ENCODE measurements at regions not wholly inside any gene's neighbourhood (a gene's known extent, or its start where the extent isn't known, plus 50 kb on each side); places are given as distances from the start of the nearest gene placed in this dataset.

DNA sequence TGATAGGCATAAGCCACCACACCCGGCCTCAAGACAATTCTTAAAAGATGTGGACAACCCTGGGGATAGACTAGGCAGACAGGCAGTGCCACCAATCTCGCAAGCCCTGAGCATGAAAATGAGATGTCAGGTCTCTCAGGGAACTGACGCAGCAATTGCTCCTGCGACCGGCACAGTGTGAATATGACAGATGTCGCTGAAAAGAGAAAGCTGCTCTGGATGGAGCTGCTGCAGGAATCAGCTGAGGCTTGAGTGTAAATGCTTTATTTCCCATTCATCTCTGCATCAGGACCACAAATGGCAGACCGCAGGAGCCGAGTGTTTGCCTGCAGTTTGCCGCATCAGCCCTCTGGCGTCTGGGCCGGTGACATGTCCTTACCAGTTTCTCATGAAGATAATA lies 68.4 kb downstream of the TFAP2C start:
- TF ChIP-seq, protein P1, sequence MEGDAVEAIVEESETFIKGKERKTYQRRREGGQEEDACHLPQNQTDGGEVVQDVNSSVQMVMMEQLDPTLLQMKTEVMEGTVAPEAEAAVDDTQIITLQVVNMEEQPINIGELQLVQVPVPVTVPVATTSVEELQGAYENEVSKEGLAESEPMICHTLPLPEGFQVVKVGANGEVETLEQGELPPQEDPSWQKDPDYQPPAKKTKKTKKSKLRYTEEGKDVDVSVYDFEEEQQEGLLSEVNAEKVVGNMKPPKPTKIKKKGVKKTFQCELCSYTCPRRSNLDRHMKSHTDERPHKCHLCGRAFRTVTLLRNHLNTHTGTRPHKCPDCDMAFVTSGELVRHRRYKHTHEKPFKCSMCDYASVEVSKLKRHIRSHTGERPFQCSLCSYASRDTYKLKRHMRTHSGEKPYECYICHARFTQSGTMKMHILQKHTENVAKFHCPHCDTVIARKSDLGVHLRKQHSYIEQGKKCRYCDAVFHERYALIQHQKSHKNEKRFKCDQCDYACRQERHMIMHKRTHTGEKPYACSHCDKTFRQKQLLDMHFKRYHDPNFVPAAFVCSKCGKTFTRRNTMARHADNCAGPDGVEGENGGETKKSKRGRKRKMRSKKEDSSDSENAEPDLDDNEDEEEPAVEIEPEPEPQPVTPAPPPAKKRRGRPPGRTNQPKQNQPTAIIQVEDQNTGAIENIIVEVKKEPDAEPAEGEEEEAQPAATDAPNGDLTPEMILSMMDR (IDR thresholded peaks at IDR 0.05), result no peak

DNA sequence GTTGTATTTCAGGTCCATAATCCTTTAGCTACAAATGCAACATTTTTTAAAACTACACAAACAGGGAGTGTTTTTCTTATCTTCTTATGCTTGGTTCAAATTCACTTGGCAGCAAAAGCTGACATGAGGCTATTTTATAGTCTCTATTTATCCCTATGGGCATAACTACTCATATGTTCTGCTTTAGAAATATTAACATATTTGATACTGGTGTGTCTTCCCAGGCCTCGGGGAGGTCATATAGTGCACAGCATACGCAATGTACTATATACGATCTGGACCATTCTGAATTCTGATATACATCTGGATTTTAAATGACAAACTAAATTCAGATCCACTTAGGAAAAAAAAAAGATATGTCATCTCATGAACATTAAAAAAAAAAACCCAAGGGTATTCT lies 69.2 kb downstream of the TFAP2C start:
- no peaks in the 10 kb centered on the region for H3K9me3 ChIP-seq
- no peaks in the 10 kb centered on the region for H3K36me3 ChIP-seq
- H3K4me3 ChIP-seq (ENCODE audit: low read depth in 1 of 2, low read length in 1 of 2), result no peak overlapping the region
- TF ChIP-seq, protein P1 (IDR thresholded peaks at IDR 0.05), result no peak
- H3K4me1 ChIP-seq (ENCODE audit: control insufficient read depth in 1 of 2, insufficient read depth in 1 of 2, low read depth in 1 of 2, low read length in 1 of 2), result no peaks in the 10 kb centered on the region
- H3K27me3 ChIP-seq, result no peaks in the 10 kb centered on the region
- H3K27ac ChIP-seq, result no peak overlapping the region

More for the DNA sequence above, 68.4 kb downstream of the TFAP2C start:
- H3K9me3 ChIP-seq, result no peaks in the 10 kb centered on the region
- H3K27me3 ChIP-seq, result no peaks in the 10 kb centered on the region
- H3K4me1 ChIP-seq (ENCODE audit: control insufficient read depth in 1 of 2, insufficient read depth in 1 of 2, low read depth in 1 of 2, low read length in 1 of 2), result no peaks in the 10 kb centered on the region
- H3K36me3 ChIP-seq, result no peaks in the 10 kb centered on the region
- H3K4me3 ChIP-seq (ENCODE audit: low read depth in 1 of 2, low read length in 1 of 2), result no peak overlapping the region
- H3K27ac ChIP-seq, result no peak overlapping the region

DNA sequence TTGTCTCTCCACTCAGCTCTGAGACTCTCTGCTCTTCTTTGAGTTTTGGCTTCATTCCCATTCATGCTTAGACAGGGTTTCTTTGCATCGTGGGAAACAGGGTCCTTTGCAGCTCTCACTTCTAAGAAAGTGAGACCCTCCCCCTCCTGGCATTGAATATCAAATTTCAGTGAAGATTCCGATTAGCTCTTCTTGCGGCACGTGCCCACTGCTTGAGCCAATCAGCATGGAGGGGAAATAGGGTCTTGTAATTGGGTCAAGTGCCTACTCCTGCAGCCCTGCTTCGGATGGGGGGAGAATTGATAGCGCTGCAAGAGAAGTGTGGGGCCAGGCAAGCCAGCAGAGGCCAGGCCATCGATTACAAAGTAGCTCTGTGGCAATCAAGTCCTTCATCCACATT lies 69.6 kb downstream of the TFAP2C start:
- H3K9me3 ChIP-seq, result no peaks in the 10 kb centered on the region
- H3K4me3 ChIP-seq (ENCODE audit: low read depth in 1 of 2, low read length in 1 of 2), result no peak overlapping the region
- no peaks in the 10 kb centered on the region for H3K4me1 ChIP-seq (ENCODE audit: control insufficient read depth in 1 of 2, insufficient read depth in 1 of 2, low read depth in 1 of 2, low read length in 1 of 2)
- H3K36me3 ChIP-seq, result no peaks in the 10 kb centered on the region
- TF ChIP-seq, protein P1 (IDR thresholded peaks at IDR 0.05), result no peak
- no peak overlapping the region for H3K27ac ChIP-seq
- H3K27me3 ChIP-seq, result no peaks in the 10 kb centered on the region

DNA sequence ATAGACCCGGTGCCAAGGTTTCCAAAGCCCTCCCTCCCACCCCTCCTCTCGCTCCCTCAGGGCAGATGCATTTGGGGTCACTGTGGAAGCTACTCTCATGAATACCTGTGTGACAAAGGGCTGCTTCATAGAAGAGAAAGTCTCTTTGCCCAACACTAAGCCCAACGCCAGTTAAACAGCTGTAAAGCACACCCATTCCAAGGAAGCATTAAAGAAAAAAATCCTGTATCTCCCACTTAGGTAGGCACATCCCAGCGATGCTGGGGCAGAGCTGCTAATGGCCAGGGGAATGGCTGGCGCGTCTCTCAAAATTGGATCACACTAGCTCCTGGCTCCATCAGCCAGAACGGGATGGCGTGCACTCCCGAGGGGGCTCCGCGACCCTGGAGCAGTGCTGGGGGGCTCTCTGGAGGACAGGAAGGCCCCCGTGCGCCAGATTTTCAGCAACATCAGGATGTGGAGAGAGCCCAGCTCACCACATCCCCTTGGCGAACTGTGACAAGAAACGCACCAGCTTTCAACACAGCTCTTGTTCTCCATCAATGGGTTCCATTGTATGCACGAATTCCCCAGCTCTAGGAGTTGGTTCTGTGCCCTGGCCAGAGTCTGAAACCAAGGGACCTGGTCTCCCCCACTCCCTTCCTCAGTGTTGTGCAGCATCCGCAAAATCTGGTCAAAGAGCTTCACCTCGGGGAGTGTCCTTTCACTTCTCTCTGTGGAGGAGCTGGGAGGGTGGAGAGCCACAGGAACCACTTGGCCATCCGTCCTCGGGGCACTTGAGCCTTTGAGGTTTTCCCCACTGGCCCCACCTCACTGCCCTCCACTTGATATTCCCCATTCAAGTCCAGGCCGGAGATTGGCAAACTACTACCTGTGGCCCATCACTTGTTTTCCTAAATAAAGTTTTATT lies 74.1 kb downstream of the TFAP2C start:
- Histone ChIP-seq H3K4me3 (ENCODE audit: low read depth in 1 of 2, low read length in 1 of 2) (no peak overlapping the region), H3K9me3 (no peaks in the 10 kb centered on the region), H3K36me3 (no peaks in the 10 kb centered on the region), H3K27me3 (no peaks in the 10 kb centered on the region), H3K4me1 (ENCODE audit: control insufficient read depth in 1 of 2, insufficient read depth in 1 of 2, low read depth in 1 of 2, low read length in 1 of 2) (no peaks in the 10 kb centered on the region), H3K27ac (no peak overlapping the region)
- TF ChIP-seq, protein P1 (IDR thresholded peaks at IDR 0.05), result no peak

DNA sequence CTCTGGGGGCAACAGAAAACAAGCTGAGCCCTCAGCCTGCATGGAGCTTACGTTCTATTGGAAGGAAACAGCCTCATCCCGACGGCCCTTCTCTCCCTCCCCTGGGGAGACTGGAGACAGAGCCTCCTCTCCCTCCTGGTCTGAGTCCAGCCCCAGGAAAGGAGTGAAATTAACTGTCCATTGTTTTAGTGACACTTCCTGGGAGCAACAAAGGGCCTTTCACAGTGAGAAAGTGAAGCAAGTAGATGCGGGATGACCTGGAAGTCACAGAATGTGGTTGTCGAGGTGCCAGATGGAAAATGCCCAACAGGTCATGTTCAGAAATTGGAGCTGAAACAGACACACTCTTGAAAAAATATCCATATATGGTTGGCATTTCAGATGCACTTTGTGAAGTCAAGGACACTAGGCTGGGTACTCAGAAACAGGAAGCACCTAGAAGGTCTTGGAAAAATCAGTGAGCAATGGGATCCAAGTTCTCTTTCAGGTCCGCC lies 77.8 kb downstream of the TFAP2C start:
- TF ChIP-seq, protein P1 (IDR thresholded peaks at IDR 0.05), result no peak
- no peaks in the 10 kb centered on the region for H3K4me1 ChIP-seq (ENCODE audit: control insufficient read depth in 1 of 2, insufficient read depth in 1 of 2, low read depth in 1 of 2, low read length in 1 of 2)
- H3K36me3 ChIP-seq, result no peaks in the 10 kb centered on the region

More for the DNA sequence above, 77.8 kb downstream of the TFAP2C start:
- Histone ChIP-seq H3K27ac (no peak overlapping the region), H3K9me3 (no peaks in the 10 kb centered on the region), H3K27me3 (no peaks in the 10 kb centered on the region), H3K4me3 (ENCODE audit: low read depth in 1 of 2, low read length in 1 of 2) (no peak overlapping the region)
